NCI-H2196 treated with DMSO at 0.1 percent for 48 hours (cell line): ENCODE measurements at regions not wholly inside any gene's neighbourhood (a gene's known extent, or its start where the extent isn't known, plus 50 kb on each side); places are given as distances from the start of the nearest gene placed in this dataset.

Source experiments
- DNase-seq: peaks from one replicate; lab custom pipeline; 2025; ENCODE audit not compliant: unreplicated experiment; lab: John Stamatoyannopoulos, UW

GRCh38 chr2:225156853-225157451 is 114.7 kb upstream of the DOCK10 start:
- no peak for DNase-seq

GRCh38 chr2:225140723-225141122 is 98.5 kb upstream of the DOCK10 start:
- no peak for DNase-seq

GRCh38 chr2:225137971-225138370 is 95.7 kb upstream of the DOCK10 start:
- DNase-seq: no peak

- DNase-seq: no peak
Measured at GRCh38 chr2:225136552-225136951, 94.3 kb upstream of the DOCK10 start.

GRCh38 chr2:225131898-225132297 is 89.6 kb upstream of the DOCK10 start:
- no peak for DNase-seq

- no peak for DNase-seq
Measured at GRCh38 chr2:225130093-225130492, 87.8 kb upstream of the DOCK10 start.

GRCh38 chr2:225124311-225125017 is 82.2 kb upstream of the DOCK10 start:
- no peak for DNase-seq

- no peak for DNase-seq
Measured at GRCh38 chr2:225122583-225123486, 80.6 kb upstream of the DOCK10 start.

- no peak for DNase-seq
Measured at GRCh38 chr2:225122007-225122406, 79.7 kb upstream of the DOCK10 start.

GRCh38 chr2:225120186-225120585 is 77.9 kb upstream of the DOCK10 start:
- no peak for DNase-seq

- peak; percentile 47 for DNase-seq
Measured at GRCh38 chr2:225117051-225117716, 74.9 kb upstream of the DOCK10 start.

- DNase-seq: no peak
Measured at GRCh38 chr2:225114786-225115323, 72.6 kb upstream of the DOCK10 start.

- no peak for DNase-seq
Measured at GRCh38 chr2:225113371-225114015, 71.2 kb upstream of the DOCK10 start.

- no peak for DNase-seq
Measured at GRCh38 chr2:225112362-225113126, 70.3 kb upstream of the DOCK10 start.

- DNase-seq: no peak
Measured at GRCh38 chr2:225108805-225109204, 66.5 kb upstream of the DOCK10 start.

- DNase-seq: no peak
Measured at GRCh38 chr2:225104971-225105370, 62.7 kb upstream of the DOCK10 start.

GRCh38 chr2:225104321-225104720 is 62.1 kb upstream of the DOCK10 start:
- DNase-seq: no peak

- DNase-seq: no peak
Measured at GRCh38 chr2:225103737-225104141, 61.5 kb upstream of the DOCK10 start.

- no peak for DNase-seq
Measured at GRCh38 chr2:225100856-225101294, 58.6 kb upstream of the DOCK10 start.

- no peak for DNase-seq
Measured at GRCh38 chr2:225100269-225100668, 58.0 kb upstream of the DOCK10 start.
